Breast epithelium (tissue), 4 donors: ENCODE measurements at regions not wholly inside any gene's neighbourhood (a gene's known extent, or its start where the extent isn't known, plus 50 kb on each side); places are given as distances from the start of the nearest gene placed in this dataset.
"Not testable (repeated sequence)": the region's sequence is repeated elsewhere in the genome, so short reads cannot be mapped to it uniquely, and the experiment has no call there.

Source experiments
- DNase-seq, 2 donors: peaks; one replicate each; pipeline ENCODE4 v3.0.0-alpha.2; 2019; ENCODE audit warnings: low spot score in 2 of 2
- H3K27ac ChIP-seq, 2 donors: fragments of 200-600 bp; sonication (generic) in 1 of 2; one replicate each; pipeline ENCODE4 v1.5.1; 2016 to 2019; ENCODE audit warnings: mild to moderate bottlenecking in 1 of 2
- H3K27me3 ChIP-seq, 2 donors: fragments of 200-600 bp; sonication (generic) in 1 of 2; one replicate each; pipeline versions ENCODE4 v1.5.1 to v1.6.0; 2017 to 2019; ENCODE audit warnings: control low read depth in 1 of 2, mild to moderate bottlenecking in 1 of 2
- H3K36me3 ChIP-seq: fragments of 200-600 bp; one replicate; pipeline ENCODE4 v1.5.1; 2019
- H3K4me1 ChIP-seq, 2 donors: fragments of 200-600 bp; sonication (generic); one replicate each; pipeline ENCODE4 v1.5.1; 2016 to 2019; ENCODE audit warnings: control low read depth in 1 of 2
- H3K4me3 ChIP-seq, 3 donors: fragments of 200-600 bp; sonication (generic); 1 replicate in 2 of 3; 2 replicates in 1 of 3; pipeline ENCODE4 v1.5.1; 2016 to 2019; ENCODE audit warnings: mild to moderate bottlenecking in 3 of 3, moderate library complexity in 2 of 3
- H3K9me3 ChIP-seq, 2 donors: fragments of 200-600 bp; sonication (generic) in 1 of 2; one replicate each; pipeline ENCODE4 v1.5.1; 2016 to 2019; ENCODE audit warnings: control low read depth in 1 of 2
- CTCF ChIP-seq, 3 donors: fragments of 450-650 bp; IDR thresholded peaks; one replicate each; pipeline ENCODE4 v1.5.1; 2016 to 2017; ENCODE audit warnings: antibody characterized with exemption in 3 of 3, mild to moderate bottlenecking in 3 of 3, moderate library complexity in 3 of 3
- POLR2A ChIP-seq: fragments of 450-650 bp; IDR thresholded peaks from one replicate; pipeline ENCODE4 v1.6.1; 2016; ENCODE audit warnings: antibody characterized with exemption, mild to moderate bottlenecking, moderate library complexity
- POLR2AphosphoS5 ChIP-seq, 3 donors: sonication (generic); formaldehyde crosslinking; IDR thresholded peaks; one replicate each; pipeline ENCODE4 v1.6.1; 2017; ENCODE audit warnings: antibody characterized with exemption in 3 of 3
- intact Hi-C: fragments of 100-400 bp; cut with DNase I; formaldehyde crosslinking; loops from one replicate; pipeline ENCODE4 v1.15.1; 2023; ENCODE audit warnings: low total_unique reads

GRCh38 chr10:6833458-6834011 lies 253.5 kb upstream of the PRKCQ start:
- no peak overlapping the region for H3K4me3 ChIP-seq
- no peaks in the 10 kb centered on the region for H3K36me3 ChIP-seq
- TF ChIP-seq CTCF (IDR thresholded peaks at IDR 0.05) (no peak), POLR2AphosphoS5 (IDR thresholded peaks at IDR 0.05) (no peak), POLR2A (no peak)
- H3K27ac ChIP-seq, result no peak overlapping the region
- H3K27me3 ChIP-seq, result no peaks in the 10 kb centered on the region
- intact Hi-C loops, result loop anchor here (5.0 kb wide), 1 partner anchor 604 kb away; no protein-coding TSS in a partner anchor
- H3K4me1 ChIP-seq, result no peaks in the 10 kb centered on the region
- H3K9me3 ChIP-seq, result no peaks in the 10 kb centered on the region
- no peak for DNase-seq

- intact Hi-C loops, result loop anchor here (5.0 kb wide), 1 partner anchor 606 kb away; no protein-coding TSS in a partner anchor
- H3K4me1 ChIP-seq, H3K9me3 ChIP-seq, H3K4me3 ChIP-seq, DNase-seq, H3K27me3 ChIP-seq, H3K27ac ChIP-seq, H3K36me3 ChIP-seq: not testable (repeated sequence)
These were observed 250.9 kb upstream of the PRKCQ start for GRCh38 chr10:6830981-6831380.

- H3K27me3 ChIP-seq, intact Hi-C loops, H3K4me1 ChIP-seq, H3K36me3 ChIP-seq, DNase-seq, H3K4me3 ChIP-seq, H3K27ac ChIP-seq, H3K9me3 ChIP-seq: not testable (repeated sequence)
These were observed 244.7 kb upstream of the PRKCQ start for GRCh38 chr10:6824793-6825192.

DNA sequence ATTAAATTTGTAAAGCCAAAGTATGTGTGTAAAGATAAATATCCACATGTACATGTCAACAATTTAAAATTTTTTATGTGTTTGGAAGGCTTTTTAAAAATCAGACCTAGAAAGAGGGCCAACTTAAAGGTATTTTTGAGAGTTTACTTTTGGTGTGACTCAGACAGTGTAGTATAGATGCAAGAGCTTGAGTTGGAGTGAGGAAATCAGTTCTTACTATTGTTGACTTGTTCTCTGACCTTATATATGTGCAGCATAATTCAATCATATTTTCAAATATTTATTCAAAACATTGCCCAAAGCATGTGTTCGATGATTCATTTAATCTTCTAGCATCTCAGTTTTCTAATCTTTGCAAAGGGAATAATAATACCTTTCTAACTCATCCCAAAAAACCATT lies 243.7 kb upstream of the PRKCQ start:
- no peaks in the 10 kb centered on the region for H3K27me3 ChIP-seq
- no peak overlapping the region for H3K27ac ChIP-seq
- intact Hi-C loops, result no loop called here
- TF ChIP-seq CTCF (IDR thresholded peaks at IDR 0.05) (no peak), POLR2A (no peak), POLR2AphosphoS5 (IDR thresholded peaks at IDR 0.05) (no peak)
- no peaks in the 10 kb centered on the region for H3K36me3 ChIP-seq
- H3K4me1 ChIP-seq, result no peaks in the 10 kb centered on the region
- DNase-seq, result no peak
- H3K9me3 ChIP-seq, result no peaks in the 10 kb centered on the region
- no peak overlapping the region for H3K4me3 ChIP-seq

GRCh38 chr10:6819301-6819700 lies 239.2 kb upstream of the PRKCQ start:
- TF ChIP-seq POLR2A (no peak), CTCF (IDR thresholded peaks at IDR 0.05) (no peak), POLR2AphosphoS5 (IDR thresholded peaks at IDR 0.05) (no peak)
- no peak for DNase-seq
- Histone ChIP-seq H3K4me3 (no peak overlapping the region), H3K9me3 (no peaks in the 10 kb centered on the region), H3K4me1 (no peaks in the 10 kb centered on the region), H3K27me3 (no peaks in the 10 kb centered on the region), H3K27ac (no peak overlapping the region), H3K36me3 (no peaks in the 10 kb centered on the region)
- intact Hi-C loops, result no loop called here

DNA sequence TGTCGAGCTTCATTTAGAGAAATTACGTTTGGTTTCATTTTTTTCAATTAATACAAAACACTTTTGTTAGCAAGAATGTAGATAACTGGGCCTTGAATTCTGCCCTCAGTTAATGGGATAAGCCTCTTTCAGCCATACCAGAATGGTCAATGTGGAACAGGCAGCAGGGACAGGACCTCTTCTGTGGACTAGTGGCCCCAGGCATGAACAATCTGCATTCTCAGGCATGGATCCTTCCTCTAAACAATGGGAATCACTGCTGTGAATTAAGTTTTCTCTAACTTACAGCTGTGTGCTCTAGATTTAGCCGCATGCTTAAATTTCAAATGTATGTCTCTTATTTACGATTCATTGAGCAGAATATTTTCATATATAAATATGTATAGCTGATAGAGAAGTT lies 237.7 kb upstream of the PRKCQ start:
- Histone ChIP-seq H3K9me3 (no peaks in the 10 kb centered on the region), H3K4me3 (no peak overlapping the region), H3K27ac (no peak overlapping the region), H3K36me3 (no peaks in the 10 kb centered on the region), H3K27me3 (no peaks in the 10 kb centered on the region), H3K4me1 (no peaks in the 10 kb centered on the region)
- intact Hi-C loops, result no loop called here
- TF ChIP-seq CTCF (IDR thresholded peaks at IDR 0.05) (no peak), POLR2AphosphoS5 (IDR thresholded peaks at IDR 0.05) (no peak), POLR2A (no peak)
- no peak for DNase-seq
